Keratinocyte (primary cell): ENCODE measurements at regions not wholly inside any gene's neighbourhood (a gene's known extent, or its start where the extent isn't known, plus 50 kb on each side); places are given as distances from the start of the nearest gene placed in this dataset.

Experiments used
- DNase-seq: peaks from one replicate; pipeline ENCODE4 v3.0.0-alpha.2; 2011; ENCODE audit warnings: low read depth, missing footprints, low spot score
- FAIRE-seq: peaks from 2 replicates; lab custom pipeline; 2011; peaks lifted over from hg19 to GRCh38; lab: Jason Lieb, UNC
- H2AFZ ChIP-seq: 2 replicates; pipeline ENCODE4 v1.6.0; 2012; ENCODE audit warnings: low read length, control low read depth, inconsistent platforms; ENCODE audit not compliant: control insufficient read depth
- H3K27ac ChIP-seq: 2 replicates; pipeline ENCODE4 v1.5.1; 2011; ENCODE audit warnings: low read length; ENCODE audit not compliant: control insufficient read depth, insufficient read depth
- H3K27me3 ChIP-seq: 3 replicates; pipeline ENCODE4 v1.6.0; 2011; ENCODE audit warnings: low read length; ENCODE audit not compliant: control insufficient read depth, insufficient read depth; ENCODE audit errors: extremely low read depth
- H3K36me3 ChIP-seq, 2 experiments: 2 replicates in 1 of 2; 3 replicates in 1 of 2; pipeline ENCODE4 v1.5.1; 2011; ENCODE audit warnings: low read length in 2 of 2, mild to moderate bottlenecking in 1 of 2; ENCODE audit not compliant: control insufficient read depth in 2 of 2, insufficient read depth in 2 of 2; ENCODE audit errors: extremely low read depth in 1 of 2
- H3K4me1 ChIP-seq: 3 replicates; pipeline ENCODE4 v1.5.1; 2011; ENCODE audit warnings: low read length; ENCODE audit not compliant: control insufficient read depth, insufficient read depth; ENCODE audit errors: extremely low read depth
- H3K4me2 ChIP-seq: 3 replicates; pipeline ENCODE4 v1.6.0; 2011; ENCODE audit warnings: low read depth, low read length; ENCODE audit not compliant: control insufficient read depth, insufficient read depth; ENCODE audit errors: extremely low read depth
- H3K4me3 ChIP-seq, 3 experiments: fragments of 200-600 bp in 1 of 3; sonication (generic) in 1 of 3; 2 replicates in 2 of 3; 3 replicates in 1 of 3; pipeline ENCODE4 v1.5.1; 2011 to 2016; ENCODE audit warnings: low read length in 3 of 3, mild to moderate bottlenecking in 3 of 3, control low read depth in 2 of 3, inconsistent platforms in 1 of 3, low read depth in 1 of 3, mixed read lengths in 1 of 3, mixed run types in 1 of 3, moderate library complexity in 1 of 3; ENCODE audit not compliant: control insufficient read depth in 2 of 3, insufficient read depth in 2 of 3; ENCODE audit errors: extremely low read depth in 1 of 3
- H3K79me2 ChIP-seq: 2 replicates; pipeline ENCODE4 v1.6.0; 2012; ENCODE audit warnings: low read length; ENCODE audit not compliant: control insufficient read depth, insufficient read depth
- H3K9ac ChIP-seq: 3 replicates; pipeline ENCODE4 v1.6.0; 2011; ENCODE audit warnings: low read length; ENCODE audit not compliant: control insufficient read depth, insufficient read depth; ENCODE audit errors: extremely low read depth
- H3K9me1 ChIP-seq: 3 replicates; pipeline ENCODE4 v1.6.0; 2011; ENCODE audit warnings: low read length; ENCODE audit not compliant: control insufficient read depth, insufficient read depth; ENCODE audit errors: extremely low read depth
- H3K9me3 ChIP-seq: 2 replicates; pipeline ENCODE4 v1.5.1; 2012; ENCODE audit warnings: low read depth, low read length; ENCODE audit not compliant: control insufficient read depth
- H4K20me1 ChIP-seq: 3 replicates; pipeline ENCODE4 v1.6.0; 2011; ENCODE audit warnings: low read length; ENCODE audit not compliant: control insufficient read depth, insufficient read depth; ENCODE audit errors: extremely low read depth
- CTCF ChIP-seq, 3 experiments: IDR thresholded peaks in 1 of 3; conservative IDR thresholded peaks in 1 of 3; optimal IDR thresholded peaks in 1 of 3; 2 replicates in 2 of 3; 3 replicates in 1 of 3; pipeline versions ENCODE3 to v1.5.1; 2011; ENCODE audit warnings: low read length in 3 of 3, mild to moderate bottlenecking in 3 of 3, moderate library complexity in 2 of 3, control low read depth in 1 of 3, inconsistent platforms in 1 of 3; ENCODE audit not compliant: insufficient read depth in 2 of 3; ENCODE audit errors: extremely low read depth in 1 of 3
- EZH2 ChIP-seq: IDR thresholded peaks from one replicate; pipeline ENCODE4 v1.6.1; 2012; ENCODE audit warnings: inconsistent platforms, mild to moderate bottlenecking, low read length, moderate library complexity
- dilution Hi-C: fragments of 300-500 bp; cut with MboI; formaldehyde crosslinking; loops from one replicate; pipeline ENCODE4 v1.7.0; 2020; ENCODE audit warnings: low sequenced_read_pairs; ENCODE audit not compliant: extremely low pct_ligation_motif_present

- TF ChIP-seq CTCF (optimal IDR thresholded peaks at IDR 0.05 in 1 of 3, IDR thresholded peaks at IDR 0.05 in 1 of 3, conservative IDR thresholded peaks at IDR 0.05 in 1 of 3; ENCODE audit: extremely low read depth in 1 of 3, insufficient read depth in 2 of 3, low read length in 3 of 3) = no peak
- TF ChIP-seq EZH2 = no peak
- no peaks in the 10 kb centered on the region for H4K20me1 ChIP-seq
- no peaks in the 10 kb centered on the region for H3K79me2 ChIP-seq
- no peak for DNase-seq
- H3K9me3 ChIP-seq = no peaks in the 10 kb centered on the region
- no peak for FAIRE-seq
- no peaks in the 10 kb centered on the region for H3K36me3 ChIP-seq
- dilution Hi-C loops = no loop called here
- H3K27me3 ChIP-seq = no peaks in the 10 kb centered on the region
- no peak overlapping the region for H3K27ac ChIP-seq
- H3K4me1 ChIP-seq = no peaks in the 10 kb centered on the region
- H3K4me2 ChIP-seq = no peak overlapping the region
- H3K9me1 ChIP-seq = no peaks in the 10 kb centered on the region
- H2AFZ ChIP-seq = no peak overlapping the region
- H3K9ac ChIP-seq = no peak overlapping the region
- H3K4me3 ChIP-seq = no peak overlapping the region
Observed at GRCh38 chr13:80860845-80861244, 519.9 kb upstream of the SPRY2 start.

- no peaks in the 10 kb centered on the region for H3K36me3 ChIP-seq
- no peak for DNase-seq
- H3K4me1 ChIP-seq = no peaks in the 10 kb centered on the region
- no peak overlapping the region for H3K4me2 ChIP-seq
- no peaks in the 10 kb centered on the region for H3K79me2 ChIP-seq
- H2AFZ ChIP-seq = no peak overlapping the region
- no peaks in the 10 kb centered on the region for H3K9me1 ChIP-seq
- no peak overlapping the region for H3K4me3 ChIP-seq
- TF ChIP-seq CTCF (optimal IDR thresholded peaks at IDR 0.05 in 1 of 3, IDR thresholded peaks at IDR 0.05 in 1 of 3, conservative IDR thresholded peaks at IDR 0.05 in 1 of 3; ENCODE audit: extremely low read depth in 1 of 3, insufficient read depth in 2 of 3, low read length in 3 of 3) (no peak), EZH2 (no peak)
- dilution Hi-C loops = no loop called here
- no peaks in the 10 kb centered on the region for H3K9me3 ChIP-seq
- no peak overlapping the region for H3K9ac ChIP-seq
- no peaks in the 10 kb centered on the region for H4K20me1 ChIP-seq
- no peaks in the 10 kb centered on the region for H3K27me3 ChIP-seq
- FAIRE-seq = no peak
- no peak overlapping the region for H3K27ac ChIP-seq
Observed at GRCh38 chr13:80858131-80858530, 517.2 kb upstream of the SPRY2 start.
